Endodermal cell (in vitro differentiated cells): ENCODE measurements at regions not wholly inside any gene's neighbourhood (a gene's known extent, or its start where the extent isn't known, plus 50 kb on each side); places are given as distances from the start of the nearest gene placed in this dataset.

ENCODE experiments used
- DNase-seq: peaks from one replicate; pipeline ENCODE4 v3.0.0-alpha.2; 2017
- H3K27ac ChIP-seq: 2 replicates; pipeline ENCODE4 v1.5.1; 2013; ENCODE audit warnings: mild to moderate bottlenecking, low read depth, low read length, moderate library complexity
- H3K27me3 ChIP-seq: 2 replicates; pipeline ENCODE4 v1.6.1; 2013; ENCODE audit warnings: mild to moderate bottlenecking, low read length, moderate library complexity; ENCODE audit not compliant: insufficient read depth, control insufficient read depth, poor library complexity, severe bottlenecking
- H3K36me3 ChIP-seq: 2 replicates; pipeline ENCODE4 v1.7.0; 2013; ENCODE audit warnings: mild to moderate bottlenecking, low read length, moderate library complexity; ENCODE audit not compliant: control insufficient read depth, insufficient read depth
- H3K4me1 ChIP-seq: one replicate; pipeline ENCODE4 v1.7.0; 2013; ENCODE audit warnings: low read length; ENCODE audit not compliant: control insufficient read depth, insufficient read depth
- H3K4me3 ChIP-seq: 2 replicates; pipeline ENCODE4 v1.5.1; 2013; ENCODE audit warnings: mild to moderate bottlenecking, low read length, moderate library complexity
- H3K9ac ChIP-seq: 2 replicates; pipeline ENCODE4 v1.6.1; 2013; ENCODE audit warnings: mild to moderate bottlenecking, low read length, moderate library complexity; ENCODE audit not compliant: poor library complexity, severe bottlenecking; ENCODE audit errors: extremely low read depth
- H3K9me3 ChIP-seq: 2 replicates; pipeline ENCODE4 v1.6.1; 2013; ENCODE audit warnings: mild to moderate bottlenecking, low read length, moderate library complexity; ENCODE audit not compliant: control insufficient read depth
- H3K27ac Mint-ChIP-seq: 2 replicates; pipeline ENCODE4 v1.8.0; 2020; ENCODE audit warnings: mixed read lengths
- H3K27me3 Mint-ChIP-seq: 2 replicates; pipeline ENCODE4 v1.8.0; 2021; ENCODE audit warnings: mild to moderate bottlenecking, mixed read lengths; ENCODE audit not compliant: insufficient read depth
- H3K36me3 Mint-ChIP-seq: 2 replicates; pipeline ENCODE4 v1.8.0; 2020; ENCODE audit warnings: low read depth, mixed read lengths
- H3K4me1 Mint-ChIP-seq: 2 replicates; pipeline ENCODE4 v1.8.0; 2020; ENCODE audit warnings: mixed read lengths
- H3K4me3 Mint-ChIP-seq: 2 replicates; pipeline ENCODE4 v1.8.0; 2020; ENCODE audit warnings: mild to moderate bottlenecking, moderate library complexity, mixed read lengths
- H3K9me3 Mint-ChIP-seq: 2 replicates; pipeline ENCODE4 v1.8.0; 2020; ENCODE audit warnings: mild to moderate bottlenecking, mixed read lengths
- CTCF ChIP-seq: fragments of 200-600 bp; sonication (generic); conservative IDR thresholded peaks from 2 replicates; pipeline ENCODE4 v1.5.0; 2021; ENCODE audit warnings: antibody characterized with exemption, mild to moderate bottlenecking
- WGBS, 2 experiments: methylation state at CpG; one replicate each; pipeline versions ENCODE4 v1.1.5 to v1.1.7; 2013; ENCODE audit warnings: missing lambda C conversion rate in 2 of 2, mixed read lengths in 1 of 2; ENCODE audit not compliant: insufficient coverage in 1 of 2, insufficient read length in 1 of 2; 5-methylcytosine and 5-hydroxymethylcytosine counted together

- Mint-ChIP-seq H3K27me3 (peaks cover 14% of the 10 kb centered on the region), H3K4me3 (no peak overlapping the region)
Measured at GRCh38 chr9:38298904-38299303, 93.6 kb upstream of the ALDH1B1 start.

GRCh38 chr9:38298503-38298902, 94.0 kb upstream of the ALDH1B1 start:
- no peaks in the 10 kb centered on the region for H3K9me3 ChIP-seq
- no peaks in the 10 kb centered on the region for H3K36me3 Mint-ChIP-seq
- H3K27ac ChIP-seq = no peak overlapping the region
- H3K4me1 Mint-ChIP-seq = peaks cover 30% of the 10 kb centered on the region
- no peak overlapping the region for H3K4me3 Mint-ChIP-seq
- H3K27me3 Mint-ChIP-seq = peaks cover 18% of the 10 kb centered on the region
- H3K4me3 ChIP-seq = no peak overlapping the region
- TF ChIP-seq CTCF = peak; percentile 21
- peaks cover 8% of the 10 kb centered on the region for H3K4me1 ChIP-seq
- H3K9me3 Mint-ChIP-seq = no peaks in the 10 kb centered on the region
- H3K27ac Mint-ChIP-seq = no peak overlapping the region
- no peak for DNase-seq
- H3K9ac ChIP-seq = no peak overlapping the region
- no peaks in the 10 kb centered on the region for H3K27me3 ChIP-seq
- H3K36me3 ChIP-seq = no peaks in the 10 kb centered on the region
- WGBS, 2 experiments = 91 to 92% methylated on average over 6 of the region's 6 CpGs

More at GRCh38 chr9:38298904-38299303, 93.6 kb upstream of the ALDH1B1 start:
- Histone ChIP-seq H3K4me1 (peaks cover 8% of the 10 kb centered on the region), H3K9ac (no peak overlapping the region), H3K36me3 (no peaks in the 10 kb centered on the region), H3K4me3 (no peak overlapping the region), H3K9me3 (no peaks in the 10 kb centered on the region), H3K27ac (no peak overlapping the region), H3K27me3 (no peaks in the 10 kb centered on the region)
- DNase-seq = no peak
- H3K4me1 Mint-ChIP-seq = peaks cover 30% of the 10 kb centered on the region
- no peaks in the 10 kb centered on the region for H3K36me3 Mint-ChIP-seq
- no peaks in the 10 kb centered on the region for H3K9me3 Mint-ChIP-seq
- TF ChIP-seq CTCF = no peak
- H3K27ac Mint-ChIP-seq = no peak overlapping the region
- WGBS, 2 experiments = 98 to 100% methylated on average over 1 to 3 of the region's 3 CpGs

- DNase-seq = no peak
- H3K36me3 ChIP-seq = no peaks in the 10 kb centered on the region
- H3K4me3 ChIP-seq = no peak overlapping the region
- Mint-ChIP-seq H3K9me3 (no peaks in the 10 kb centered on the region), H3K4me1 (peaks cover 30% of the 10 kb centered on the region), H3K36me3 (no peaks in the 10 kb centered on the region), H3K4me3 (peak overlapping the region; percentile 15), H3K27ac (no peak overlapping the region), H3K27me3 (peaks cover 21% of the 10 kb centered on the region)
- H3K9me3 ChIP-seq = no peaks in the 10 kb centered on the region
- no peak overlapping the region for H3K9ac ChIP-seq
- no peak overlapping the region for H3K27ac ChIP-seq
- no peak for TF ChIP-seq CTCF
- H3K4me1 ChIP-seq = peaks cover 8% of the 10 kb centered on the region
- H3K27me3 ChIP-seq = no peaks in the 10 kb centered on the region
- WGBS, 2 experiments = 67% methylated on average over 1 of the region's 1 CpG; no CpG with 5 or more reads in 1 of the 2 experiments
Measured at GRCh38 chr9:38296807-38297206, 95.7 kb upstream of the ALDH1B1 start.
